Lung (tissue), 11 donors: ENCODE measurements at regions not wholly inside any gene's neighbourhood (a gene's known extent, or its start where the extent isn't known, plus 50 kb on each side); places are given as distances from the start of the nearest gene placed in this dataset.

Source experiments
- ATAC-seq: fragments of 200-7000 bp; cut with Tn5 transposase; one replicate; pipeline ENCODE4 v1.9.1; 2020; ENCODE audit warnings: moderate number of reproducible peaks; ENCODE audit not compliant: insufficient read depth, low FRiP score
- DNase-seq, 3 donors: peaks; one replicate each; pipeline ENCODE4 v3.0.0-alpha.2; 2013 to 2017
- H3K27ac ChIP-seq, 2 donors: one replicate each; pipeline ENCODE4 v1.5.1; 2013; ENCODE audit warnings: mild to moderate bottlenecking in 2 of 2, moderate library complexity in 2 of 2, control low read depth in 1 of 2, inconsistent platforms in 1 of 2, low read depth in 1 of 2, low read length in 1 of 2
- H3K27me3 ChIP-seq, 3 donors: one replicate each; pipeline ENCODE4 v1.5.1; 2013; ENCODE audit warnings: low read length in 2 of 3; ENCODE audit not compliant: control insufficient read depth in 3 of 3, insufficient read depth in 3 of 3
- H3K36me3 ChIP-seq, 4 donors: one replicate each; pipeline ENCODE4 v1.5.1; 2013; ENCODE audit warnings: low read length in 4 of 4, mild to moderate bottlenecking in 1 of 4, moderate library complexity in 1 of 4; ENCODE audit not compliant: control insufficient read depth in 4 of 4, insufficient read depth in 4 of 4
- H3K4me1 ChIP-seq, 5 donors: one replicate each; pipeline ENCODE4 v1.5.1; 2013; ENCODE audit warnings: low read length in 5 of 5, mild to moderate bottlenecking in 2 of 5, moderate library complexity in 1 of 5; ENCODE audit not compliant: control insufficient read depth in 5 of 5, insufficient read depth in 5 of 5
- H3K4me3 ChIP-seq: one replicate; pipeline ENCODE4 v1.5.1; 2013; ENCODE audit warnings: mild to moderate bottlenecking, control low read depth, moderate library complexity
- H3K9ac ChIP-seq, 2 donors: one replicate each; pipeline ENCODE4 v1.5.1; 2013; ENCODE audit warnings: low read length in 2 of 2, control low read depth in 1 of 2; ENCODE audit not compliant: insufficient read depth in 1 of 2
- H3K9me3 ChIP-seq, 4 donors: one replicate each; pipeline ENCODE4 v1.5.1; 2013; ENCODE audit warnings: low read length in 3 of 4, mild to moderate bottlenecking in 1 of 4, moderate library complexity in 1 of 4; ENCODE audit not compliant: control insufficient read depth in 4 of 4, insufficient read depth in 3 of 4
- CTCF ChIP-seq: IDR thresholded peaks from 2 replicates; pipeline ENCODE4 v1.5.1; 2012; ENCODE audit warnings: mild to moderate bottlenecking; ENCODE audit errors: control extremely low read depth, extremely low read depth
- WGBS, 2 donors: extraction: QIAGEN DNeasy Blood & Tissue Kit; methylation state at CpG; one replicate each; pipeline ENCODE4 v1.1.7; 2013; 5-methylcytosine and 5-hydroxymethylcytosine counted together
- donor health status: control.
- donor health status: control.
- donor health status: Bipolar disorder and iron deficiency.
- donor health status: healthy.
- donor health status: DM: yes; HTN: yes; CAD: no.

- Histone ChIP-seq H3K27ac (peak overlapping the region in 1 of 2 donors; percentile 40), H3K36me3 (no peaks in the 10 kb centered on the region), H3K9me3 (peaks cover 0 to 1% (median 0%) of the 10 kb centered on the region in 4 donors), H3K27me3 (no peaks in the 10 kb centered on the region), H3K9ac (no peak overlapping the region), H3K4me3 (no peak overlapping the region), H3K4me1 (no peaks in the 10 kb centered on the region)
- no peak for TF ChIP-seq CTCF
- ATAC-seq (no peak), DNase-seq (no peak)
- 56 to 63% methylated on average over 5 of the region's 5 CpGs for WGBS, 2 donors
Observed at GRCh38 chr12:40156021-40156764, 50.3 kb upstream of the SLC2A13 start.
